A549 (cell line): ENCODE measurements at regions not wholly inside any gene's neighbourhood (a gene's known extent, or its start where the extent isn't known, plus 50 kb on each side); places are given as distances from the start of the nearest gene placed in this dataset.
"Not testable (repeated sequence)": the region's sequence is repeated elsewhere in the genome, so short reads cannot be mapped to it uniquely, and the experiment has no call there.

Experiments used
- ATAC-seq, 2 experiments: fragments of 200-7000 bp in 1 of 2; fragments of >200 bp in 1 of 2; cut with Nextera tagmentation in 1 of 2; cut with Tn5 transposase in 1 of 2; 3 replicates each; pipeline versions ENCODE4 v1.8.0 to v1.9.1; 2018 to 2020; ENCODE audit warnings: mild to moderate bottlenecking in 1 of 2, moderate library complexity in 1 of 2
- CTCF ChIA-PET: fragments of 300-600 bp; sonication (Branson Sonifier 250); formaldehyde crosslinking; extraction: SDS; loops from one replicate; lab custom pipeline; 2021; ENCODE audit warnings: antibody characterized with exemption, inconsistent platforms; lab: Yijun Ruan, JAX
- POLR2A ChIA-PET: fragments of 350-600 bp; formaldehyde crosslinking; extraction: SDS; loops from one replicate; lab custom pipeline; 2021; ENCODE audit warnings: antibody characterized with exemption, inconsistent platforms; lab: Yijun Ruan, JAX
- DNase-seq, 2 experiments: peaks; one replicate each; pipeline versions ENCODE4 v3.0.0 to v3.0.0-alpha.2; 2011 to 2016; ENCODE audit warnings: low read depth in 1 of 2, low spot score in 1 of 2
- FAIRE-seq: peaks from 2 replicates; lab custom pipeline; 2011; peaks lifted over from hg19 to GRCh38; lab: Jason Lieb, UNC
- H3K27ac ChIP-seq, 2 experiments: fragments of >200 bp; sonication (Bioruptor Twin); formaldehyde crosslinking; 3 replicates each; pipeline ENCODE4 v1.5.1; 2016 to 2017
- H3K4me1 ChIP-seq: fragments of >200 bp; sonication (Bioruptor Twin); formaldehyde crosslinking; 3 replicates; pipeline ENCODE4 v1.6.1; 2016
- H3K4me2 ChIP-seq: fragments of >200 bp; sonication (Bioruptor Twin); formaldehyde crosslinking; 3 replicates; pipeline ENCODE4 v1.6.1; 2016
- H3K4me3 ChIP-seq: fragments of >200 bp; sonication (Bioruptor Twin); formaldehyde crosslinking; 3 replicates; pipeline ENCODE4 v1.5.1; 2016
- H3K9me3 ChIP-seq: fragments of >200 bp; sonication (Bioruptor Twin); formaldehyde crosslinking; 3 replicates; pipeline ENCODE4 v1.6.1; 2016
- CHD4 ChIP-seq: fragments of 200-600 bp; sonication (generic); IDR thresholded peaks from 2 replicates; pipeline ENCODE4 v1.6.1; 2016; ENCODE audit warnings: antibody characterized with exemption, mild to moderate bottlenecking, borderline replicate concordance
- EHMT2 ChIP-seq: fragments of 200-600 bp; sonication (generic); IDR thresholded peaks from 2 replicates; pipeline ENCODE4 v1.6.1; 2016; ENCODE audit warnings: antibody characterized with exemption, low read depth, mild to moderate bottlenecking, moderate library complexity
- EP300 ChIP-seq, 2 experiments: fragments of >200 bp; sonication (Bioruptor Twin); formaldehyde crosslinking; IDR thresholded peaks; 2 replicates in 1 of 2; 3 replicates in 1 of 2; pipeline ENCODE4 v1.6.1; 2016 to 2017
- ESRRA ChIP-seq: fragments of 150-350 bp; IDR thresholded peaks from 2 replicates; pipeline ENCODE4 v1.6.1; 2014; ENCODE audit warnings: mild to moderate bottlenecking, low read length, borderline replicate concordance
- FOSB ChIP-seq: fragments of 250-450 bp; sonication (Bioruptor Pico); IDR thresholded peaks from 2 replicates; pipeline ENCODE4 v1.5.0; 2020; ENCODE audit warnings: mild to moderate bottlenecking, moderate library complexity
- FOSL2 ChIP-seq, 2 experiments: fragments of 450-650 bp in 1 of 2; fragments of >200 bp in 1 of 2; sonication (Bioruptor Twin) in 1 of 2; formaldehyde crosslinking; IDR thresholded peaks; 2 replicates each; pipeline versions ENCODE4 v1.5.0 to v1.6.1; 2016 to 2020; ENCODE audit warnings: mild to moderate bottlenecking in 1 of 2, moderate library complexity in 1 of 2
- GATA3 ChIP-seq: IDR thresholded peaks from 2 replicates; pipeline ENCODE4 v1.6.1; 2012; ENCODE audit warnings: borderline replicate concordance
- HDAC2 ChIP-seq: fragments of 200-600 bp; sonication (generic); IDR thresholded peaks from 2 replicates; pipeline ENCODE4 v1.6.1; 2016
- HOXB13 ChIP-seq: fragments of 250-450 bp; sonication (Bioruptor Pico); IDR thresholded peaks from 2 replicates; pipeline ENCODE4 v1.5.0; 2020; ENCODE audit warnings: low read depth, mild to moderate bottlenecking, moderate library complexity
- JUN ChIP-seq, 2 experiments: fragments of >200 bp; sonication (Bioruptor Twin); formaldehyde crosslinking; IDR thresholded peaks; 2 replicates in 1 of 2; 3 replicates in 1 of 2; pipeline ENCODE4 v1.6.1; 2016 to 2017
- JUNB ChIP-seq: fragments of >200 bp; sonication (Bioruptor Twin); formaldehyde crosslinking; IDR thresholded peaks from 2 replicates; pipeline ENCODE4 v1.6.1; 2016
- KDM1A ChIP-seq: fragments of 200-600 bp; sonication (generic); IDR thresholded peaks from 2 replicates; pipeline ENCODE4 v1.6.1; 2016; ENCODE audit warnings: low read depth, mild to moderate bottlenecking
- KDM5A ChIP-seq: fragments of 200-600 bp; sonication (generic); IDR thresholded peaks from 2 replicates; pipeline ENCODE4 v1.6.1; 2016; ENCODE audit warnings: antibody characterized with exemption, mild to moderate bottlenecking
- MAFK ChIP-seq: fragments of 450-650 bp; IDR thresholded peaks from 2 replicates; pipeline ENCODE4 v1.6.1; 2014; ENCODE audit not compliant: partially characterized antibody
- MAZ ChIP-seq: fragments of 150-350 bp; IDR thresholded peaks from 2 replicates; pipeline ENCODE4 v1.6.1; 2014; ENCODE audit warnings: antibody characterized with exemption, low read depth, low read length, borderline replicate concordance
- MYC ChIP-seq: IDR thresholded peaks from 2 replicates; pipeline ENCODE4 v1.6.1; 2012; ENCODE audit warnings: mild to moderate bottlenecking, inconsistent platforms, low read length, improper control_type of control experiment, borderline replicate concordance
- NPAS2 ChIP-seq: fragments of 250-450 bp; sonication (Bioruptor Pico); IDR thresholded peaks from 2 replicates; pipeline ENCODE4 v1.8.0; 2022; ENCODE audit warnings: mild to moderate bottlenecking, moderate library complexity, borderline replicate concordance
- POLR2AphosphoS2 ChIP-seq: conservative IDR thresholded peaks from 2 replicates; pipeline ENCODE4 v1.6.1; 2012; ENCODE audit warnings: low read length, improper control_type of control experiment, inconsistent platforms
- RNF2 ChIP-seq: fragments of 200-600 bp; sonication (generic); IDR thresholded peaks from 2 replicates; pipeline ENCODE4 v1.6.1; 2016; ENCODE audit warnings: low read depth, mild to moderate bottlenecking, antibody characterized with exemption, moderate library complexity, borderline replicate concordance
- SMC3 ChIP-seq: fragments of >200 bp; sonication (Bioruptor Twin); formaldehyde crosslinking; IDR thresholded peaks from 3 replicates; pipeline ENCODE4 v1.6.1; 2018; ENCODE audit warnings: inconsistent platforms
- SREBF2 ChIP-seq: fragments of 450-650 bp; IDR thresholded peaks from 2 replicates; pipeline ENCODE4 v1.6.1; 2014; ENCODE audit warnings: mild to moderate bottlenecking, moderate library complexity
- TFCP2L1 ChIP-seq: fragments of 250-450 bp; sonication (Bioruptor Pico); IDR thresholded peaks from 2 replicates; pipeline ENCODE4 v1.5.0; 2021; ENCODE audit warnings: mild to moderate bottlenecking
- TP53 ChIP-seq: fragments of 250-450 bp; sonication (Bioruptor Pico); IDR thresholded peaks from 2 replicates; pipeline ENCODE4 v1.5.0; 2021; ENCODE audit warnings: mild to moderate bottlenecking, moderate library complexity
- ZC3H11A ChIP-seq: fragments of 450-650 bp; IDR thresholded peaks from 2 replicates; pipeline ENCODE4 v1.6.1; 2014; ENCODE audit warnings: antibody characterized with exemption, mild to moderate bottlenecking
- ZFP36 ChIP-seq: fragments of 450-650 bp; IDR thresholded peaks from 2 replicates; pipeline ENCODE4 v1.6.1; 2014; ENCODE audit warnings: borderline replicate concordance; ENCODE audit not compliant: partially characterized antibody
- WGBS: methylation state at CpG from one replicate; pipeline ENCODE4 v1.1.6; 2017; ENCODE audit errors: missing lambda C conversion rate; 5-methylcytosine and 5-hydroxymethylcytosine counted together
- TF ChIP-seq, protein P1 (sequence below): IDR thresholded peaks from 2 replicates; pipeline ENCODE4 v1.6.1; 2012
- TF ChIP-seq, protein P2 (sequence below): fragments of 250-450 bp; sonication (Bioruptor Pico); IDR thresholded peaks from 2 replicates; pipeline ENCODE4 v1.5.0; 2020; ENCODE audit warnings: low read depth, mild to moderate bottlenecking, moderate library complexity
- TF ChIP-seq, protein P3 (sequence below): fragments of 250-450 bp; sonication (Bioruptor Pico); IDR thresholded peaks from 2 replicates; pipeline ENCODE4 v1.5.0; 2021; ENCODE audit warnings: mild to moderate bottlenecking, moderate library complexity, borderline replicate concordance
- TF ChIP-seq, protein P4 (sequence below): fragments of >200 bp; sonication (Bioruptor Twin); formaldehyde crosslinking; IDR thresholded peaks from 2 replicates; pipeline ENCODE4 v1.6.1; 2016

DNA sequence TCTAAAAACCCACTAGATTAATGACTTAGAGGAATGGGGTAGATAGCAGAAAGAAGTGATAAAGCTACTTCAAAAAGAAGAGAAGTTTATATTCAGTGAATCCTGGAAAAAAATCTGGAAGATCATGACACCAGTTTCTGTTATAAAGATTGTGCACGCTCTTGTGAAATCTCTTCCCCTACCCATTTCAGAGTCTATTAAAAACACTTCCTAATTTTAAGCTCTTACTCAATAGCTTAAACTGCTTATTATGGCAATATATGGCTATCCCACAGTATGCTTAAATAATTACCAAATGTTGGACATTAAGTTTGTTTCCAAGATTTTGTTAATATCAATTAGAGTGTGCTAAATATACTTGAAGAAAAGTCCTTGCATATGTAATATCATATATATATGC is 585.3 kb upstream of the MAN1A1 start:
- FAIRE-seq: no peak
- Histone ChIP-seq H3K4me1 (no peaks in the 10 kb centered on the region), H3K4me2 (no peak overlapping the region), H3K4me3 (no peak overlapping the region), H3K27ac (no peak overlapping the region), H3K9me3 (no peaks in the 10 kb centered on the region)
- no peak for ATAC-seq
- TF ChIP-seq, protein P1, sequence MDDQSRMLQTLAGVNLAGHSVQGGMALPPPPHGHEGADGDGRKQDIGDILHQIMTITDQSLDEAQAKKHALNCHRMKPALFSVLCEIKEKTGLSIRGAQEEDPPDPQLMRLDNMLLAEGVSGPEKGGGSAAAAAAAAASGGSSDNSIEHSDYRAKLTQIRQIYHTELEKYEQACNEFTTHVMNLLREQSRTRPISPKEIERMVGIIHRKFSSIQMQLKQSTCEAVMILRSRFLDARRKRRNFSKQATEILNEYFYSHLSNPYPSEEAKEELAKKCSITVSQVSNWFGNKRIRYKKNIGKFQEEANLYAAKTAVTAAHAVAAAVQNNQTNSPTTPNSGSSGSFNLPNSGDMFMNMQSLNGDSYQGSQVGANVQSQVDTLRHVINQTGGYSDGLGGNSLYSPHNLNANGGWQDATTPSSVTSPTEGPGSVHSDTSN: no peak
- TF ChIP-seq GATA3 (no peak), JUNB (no peak), NPAS2 (no peak), KDM1A (no peak), SREBF2 (no peak), RNF2 (no peak), POLR2AphosphoS2 (no peak), TP53 (no peak), MYC (no peak), HOXB13 (CRISPR knock-in tag) (no peak), ESRRA (no peak), JUN (IDR thresholded peaks at IDR 0.05) (no peak)
- TF ChIP-seq, protein P2, sequence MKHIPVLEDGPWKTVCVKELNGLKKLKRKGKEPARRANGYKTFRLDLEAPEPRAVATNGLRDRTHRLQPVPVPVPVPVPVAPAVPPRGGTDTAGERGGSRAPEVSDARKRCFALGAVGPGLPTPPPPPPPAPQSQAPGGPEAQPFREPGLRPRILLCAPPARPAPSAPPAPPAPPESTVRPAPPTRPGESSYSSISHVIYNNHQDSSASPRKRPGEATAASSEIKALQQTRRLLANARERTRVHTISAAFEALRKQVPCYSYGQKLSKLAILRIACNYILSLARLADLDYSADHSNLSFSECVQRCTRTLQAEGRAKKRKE: no peak
- TF ChIP-seq, protein P3, sequence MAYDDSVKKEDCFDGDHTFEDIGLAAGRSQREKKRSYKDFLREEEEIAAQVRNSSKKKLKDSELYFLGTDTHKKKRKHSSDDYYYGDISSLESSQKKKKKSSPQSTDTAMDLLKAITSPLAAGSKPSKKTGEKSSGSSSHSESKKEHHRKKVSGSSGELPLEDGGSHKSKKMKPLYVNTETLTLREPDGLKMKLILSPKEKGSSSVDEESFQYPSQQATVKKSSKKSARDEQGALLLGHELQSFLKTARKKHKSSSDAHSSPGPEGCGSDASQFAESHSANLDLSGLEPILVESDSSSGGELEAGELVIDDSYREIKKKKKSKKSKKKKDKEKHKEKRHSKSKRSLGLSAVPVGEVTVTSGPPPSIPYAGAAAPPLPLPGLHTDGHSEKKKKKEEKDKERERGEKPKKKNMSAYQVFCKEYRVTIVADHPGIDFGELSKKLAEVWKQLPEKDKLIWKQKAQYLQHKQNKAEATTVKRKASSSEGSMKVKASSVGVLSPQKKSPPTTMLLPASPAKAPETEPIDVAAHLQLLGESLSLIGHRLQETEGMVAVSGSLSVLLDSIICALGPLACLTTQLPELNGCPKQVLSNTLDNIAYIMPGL: no peak
- WGBS: 7% methylated on average over 1 of the region's 1 CpG
- ChIA-PET POLR2A (no interaction called here), CTCF (no interaction called here)
- no peak for DNase-seq

DNA sequence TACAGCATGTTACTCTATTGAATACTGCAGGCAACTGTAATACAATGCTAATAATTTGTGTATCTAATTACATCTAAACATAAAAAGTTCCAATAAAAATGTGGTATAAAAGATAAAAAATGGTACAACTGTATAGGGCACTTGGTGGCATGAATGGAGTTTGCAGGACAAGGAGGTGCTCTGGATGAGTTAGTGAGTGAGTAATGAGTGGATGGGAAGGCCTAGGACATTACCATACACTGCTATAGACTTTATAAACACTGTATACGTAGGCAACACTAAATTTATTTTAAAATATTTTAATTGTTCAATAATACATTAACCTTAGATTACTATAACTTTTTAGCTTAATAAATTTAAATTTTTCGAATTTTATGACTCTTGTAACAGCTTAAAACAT is 579.6 kb upstream of the MAN1A1 start:
- CTCF ChIA-PET: interaction anchor here (0.6 kb wide), 1 partner anchor 23 kb away, joined by 3 read pairs; no protein-coding TSS in a partner anchor
- TF ChIP-seq FOSL2 (IDR thresholded peaks at IDR 0.05) (no peak), FOSL2 (CRISPR knock-in tag; IDR thresholded peaks at IDR 0.05) (no peak), HOXB13 (CRISPR knock-in tag) (no peak), EP300 (IDR thresholded peaks at IDR 0.05) (no peak), ESRRA (no peak), CHD4 (no peak), EHMT2 (no peak), JUNB (no peak), SMC3 (no peak), TFCP2L1 (CRISPR knock-in tag) (no peak), MAZ (no peak), FOSB (no peak), MAFK (no peak), KDM5A (no peak), ZFP36 (no peak), ZC3H11A (no peak), HDAC2 (no peak)
- TF ChIP-seq, protein P4, sequence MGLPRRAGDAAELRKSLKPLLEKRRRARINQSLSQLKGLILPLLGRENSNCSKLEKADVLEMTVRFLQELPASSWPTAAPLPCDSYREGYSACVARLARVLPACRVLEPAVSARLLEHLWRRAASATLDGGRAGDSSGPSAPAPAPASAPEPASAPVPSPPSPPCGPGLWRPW: no peak
- TF ChIP-seq, protein P3: no peak
- Histone ChIP-seq H3K4me1 (no peaks in the 10 kb centered on the region), H3K27ac (no peak overlapping the region), H3K4me3 (no peak overlapping the region), H3K9me3 (no peaks in the 10 kb centered on the region), H3K4me2 (no peak overlapping the region)
- WGBS: 0% methylated on average over 2 of the region's 2 CpGs
- FAIRE-seq (no peak), ATAC-seq (no peak), DNase-seq (no peak)
- POLR2A ChIA-PET: no interaction called here

DNA sequence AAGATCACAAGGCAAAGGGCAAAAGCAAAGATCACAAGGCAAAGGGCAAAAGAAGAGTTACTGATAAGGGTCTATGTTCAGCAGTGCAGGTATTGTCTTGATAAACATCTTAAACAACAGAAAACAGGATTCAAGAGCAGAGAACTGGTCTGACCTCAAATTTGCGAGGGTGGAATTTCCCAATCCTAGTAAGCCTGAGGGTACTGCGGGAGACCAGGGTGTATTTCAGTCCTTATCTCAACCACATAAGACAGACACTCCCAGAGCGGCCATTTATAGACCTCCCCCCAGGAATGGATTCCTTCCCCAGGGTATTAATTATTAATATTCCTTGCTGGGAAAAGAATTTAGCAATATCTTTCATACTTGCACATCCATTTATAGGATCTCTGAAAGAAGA is 575.3 kb upstream of the MAN1A1 start:
- H3K4me2 ChIP-seq, ATAC-seq, H3K4me1 ChIP-seq, FAIRE-seq, H3K9me3 ChIP-seq, DNase-seq, POLR2A ChIA-PET, CTCF ChIA-PET, H3K27ac ChIP-seq, H3K4me3 ChIP-seq: not testable (repeated sequence)
- 38% methylated on average over 3 of the region's 3 CpGs for WGBS
